ENCODE measurements at regions not wholly inside any gene's neighbourhood (a gene's known extent, or its start where the extent isn't known, plus 50 kb on each side); places are given as distances from the start of the nearest gene placed in this dataset.

DNA sequence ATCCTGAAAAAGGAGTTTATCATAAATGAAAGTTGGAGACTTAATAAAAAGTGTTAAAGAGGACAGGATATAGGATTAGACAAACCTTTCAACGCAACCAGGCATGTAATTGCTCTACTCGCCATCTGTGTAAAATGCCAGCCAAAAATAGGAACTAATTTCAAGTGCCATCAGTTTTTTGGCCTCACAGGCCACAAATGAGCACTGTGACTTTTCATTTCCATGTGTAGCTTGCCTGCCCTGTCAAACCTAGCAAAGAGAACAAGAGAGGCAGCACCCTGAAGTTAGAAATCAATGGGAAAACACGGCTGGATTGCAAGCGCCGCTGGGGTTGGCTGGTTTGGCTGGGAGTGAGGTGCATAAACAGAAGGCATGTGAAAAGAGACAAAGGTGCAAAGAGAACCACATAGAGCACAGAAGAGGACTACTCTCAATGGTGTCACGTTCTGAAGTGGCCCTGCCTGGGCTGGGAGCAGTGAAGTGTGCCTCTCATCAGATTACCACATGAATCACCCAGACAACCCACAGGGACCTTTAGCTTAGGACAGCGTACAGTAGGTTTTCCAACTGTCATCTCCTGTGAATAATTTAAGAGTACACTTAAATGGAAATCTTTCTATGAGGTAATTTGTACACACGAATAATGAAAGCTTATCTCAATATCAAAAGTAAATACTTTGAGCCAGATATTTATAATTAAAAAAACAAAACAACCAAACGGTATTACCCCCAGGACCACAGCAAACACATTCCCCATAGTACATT, 78.0 kb upstream of the NHSL1 start:
- DNase-seq (ENCODE audit: low read depth, low spot score): no peak

DNA sequence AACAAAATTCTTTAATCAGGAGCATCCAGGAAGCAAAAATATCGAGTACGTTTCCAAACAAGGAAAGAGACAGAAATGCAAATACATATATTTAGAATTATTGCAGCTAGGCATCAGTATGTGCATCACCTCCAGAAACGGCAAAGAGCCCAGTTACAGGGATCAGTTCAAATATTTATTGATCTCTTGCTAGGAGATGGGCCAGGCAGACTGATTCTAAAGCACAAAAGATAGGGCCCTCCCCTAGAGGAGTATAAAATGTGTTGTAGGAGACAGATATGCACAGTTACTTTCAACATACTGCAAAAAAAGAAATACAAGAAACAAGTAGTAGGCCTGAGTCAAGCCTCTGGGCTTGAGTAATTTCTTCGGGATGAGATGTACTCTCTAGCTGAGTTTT, 80.7 kb upstream of the NHSL1 start:
- DNase-seq (ENCODE audit: low read depth, low spot score): no peak

DNA sequence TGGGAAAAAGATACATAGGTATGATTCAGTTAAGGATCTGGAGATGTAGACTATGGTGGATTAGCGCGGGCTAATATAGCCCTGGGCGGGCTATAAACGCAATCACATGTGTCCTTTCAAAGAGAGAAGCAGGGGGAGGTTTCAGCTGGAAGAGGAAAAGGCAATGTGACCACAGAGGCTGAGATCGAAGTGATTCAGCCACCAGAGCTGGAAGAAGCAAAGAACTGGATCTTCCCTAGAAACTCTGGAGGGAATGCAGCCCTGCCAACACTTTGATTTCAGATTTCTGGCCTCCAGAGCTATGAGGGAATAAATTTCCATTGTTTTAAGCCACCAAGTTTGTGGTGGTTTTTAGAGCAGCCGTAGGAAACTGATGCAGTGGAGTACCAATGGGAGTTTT, 81.5 kb upstream of the NHSL1 start:
- no peak for DNase-seq (ENCODE audit: low read depth, low spot score)

DNA sequence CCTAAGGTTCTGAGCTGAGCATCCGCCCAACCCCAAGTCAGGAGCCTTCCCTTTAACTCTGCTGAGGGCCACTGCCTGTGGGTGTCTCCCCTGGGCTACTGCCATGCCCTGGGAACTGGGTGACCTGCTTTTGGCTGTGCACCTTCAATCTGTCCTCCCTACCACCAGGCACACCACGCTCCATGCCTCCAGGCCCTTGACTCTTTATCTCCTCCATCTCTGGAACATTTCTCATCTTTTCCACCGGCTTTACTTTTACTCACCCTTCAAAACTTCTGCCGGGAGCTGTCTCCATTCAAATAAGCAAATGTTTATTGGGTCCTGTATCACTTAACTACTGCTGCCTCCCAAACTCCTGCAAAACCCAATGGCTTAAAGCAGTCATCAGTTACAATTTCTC, 83.3 kb upstream of the NHSL1 start:
- DNase-seq (ENCODE audit: low read depth, low spot score): no peak

DNA sequence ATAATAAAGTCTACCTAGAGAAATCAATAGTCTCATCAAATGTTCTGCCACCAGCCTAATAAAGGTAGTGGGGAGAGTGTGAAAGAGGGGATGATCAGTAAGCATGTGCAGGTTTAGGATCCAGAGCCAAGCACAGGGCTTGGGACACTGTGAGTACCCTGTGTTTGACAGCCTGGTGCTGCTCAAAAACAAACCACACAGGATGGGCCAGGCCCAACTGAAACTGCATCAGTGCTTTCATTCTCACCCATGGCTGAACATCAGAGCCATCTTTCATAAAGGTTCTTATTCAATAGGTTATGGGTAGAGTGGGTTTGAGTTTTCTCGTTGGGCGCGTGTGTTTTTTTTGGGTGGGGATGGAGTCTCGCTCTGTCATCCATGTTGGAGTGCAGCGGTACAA, 87.3 kb upstream of the NHSL1 start:
- DNase-seq (ENCODE audit: low read depth, low spot score): no peak

DNA sequence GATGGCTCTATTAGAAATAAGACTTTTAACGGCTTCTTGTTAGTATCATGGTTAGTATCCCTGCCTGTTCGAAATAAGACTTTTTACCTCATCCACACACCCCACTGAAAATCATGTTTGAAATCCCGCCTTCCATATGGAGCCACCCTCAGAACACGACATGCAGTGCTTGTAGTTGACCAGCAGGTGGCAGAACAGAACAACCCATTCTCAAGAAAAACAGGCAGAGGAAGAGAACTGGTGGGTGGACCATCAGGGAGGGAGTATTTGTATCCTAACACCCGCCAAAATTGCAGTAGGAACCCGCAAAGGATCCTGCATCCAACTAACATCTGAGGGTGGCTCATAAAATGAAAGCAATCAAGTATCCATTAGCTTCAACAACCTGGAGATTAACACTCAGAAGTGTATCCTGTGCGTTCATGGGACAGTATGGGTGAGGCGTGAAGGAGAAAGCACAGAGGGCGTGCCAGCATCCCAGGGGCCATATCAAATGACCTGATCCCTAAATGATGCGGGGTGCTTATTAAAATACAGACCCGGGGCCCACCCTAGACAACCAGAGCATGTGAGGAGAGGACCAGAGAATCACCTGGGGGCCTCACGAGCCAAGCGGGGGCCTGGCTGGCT, 89.6 kb upstream of the NHSL1 start:
- DNase-seq (ENCODE audit: low read depth, low spot score): peak; percentile 20

DNA sequence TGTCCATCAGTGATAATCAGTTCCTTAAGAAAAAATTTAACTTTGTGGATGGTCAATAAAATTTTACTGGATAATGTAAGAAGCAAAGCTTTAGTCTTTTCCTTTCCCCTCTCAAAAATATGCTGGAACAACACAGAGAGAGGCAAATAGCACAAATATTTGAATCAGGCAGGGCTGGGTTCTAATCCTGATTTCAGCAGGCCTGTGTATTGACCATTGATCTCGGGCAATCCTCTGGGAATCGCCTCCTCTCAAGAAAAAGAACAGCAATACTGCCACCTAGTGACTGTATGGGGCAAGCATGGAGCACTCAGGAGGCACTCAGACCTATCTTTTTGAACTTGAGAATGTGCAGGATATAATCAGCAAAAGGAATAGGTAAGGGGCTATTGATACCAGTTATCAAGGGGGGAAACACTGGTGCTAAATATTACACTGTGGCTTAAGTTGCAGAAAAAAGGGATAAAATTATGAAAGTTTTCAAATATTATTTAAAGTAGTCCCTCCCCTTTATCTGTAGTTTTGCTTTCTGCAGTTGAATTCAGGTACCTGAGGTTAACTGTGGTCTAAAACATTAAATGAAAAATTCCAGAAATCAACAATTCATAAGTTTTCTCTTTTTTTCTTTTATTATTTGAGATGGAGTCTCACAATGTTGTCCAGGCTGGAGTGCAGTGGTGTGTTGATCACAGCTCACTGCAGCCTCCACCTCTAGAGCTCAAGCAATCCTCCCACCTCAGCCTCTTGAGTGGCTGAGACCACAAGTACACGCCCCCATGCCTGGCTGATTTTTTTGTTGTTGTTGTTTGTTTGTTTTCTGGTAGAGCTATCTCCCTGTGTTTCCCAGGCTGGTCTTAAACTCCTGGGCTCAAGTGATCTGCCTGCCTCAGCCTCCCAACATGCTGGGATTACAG, 91.8 kb upstream of the NHSL1 start:
- no peak for DNase-seq (ENCODE audit: low read depth, low spot score)

DNA sequence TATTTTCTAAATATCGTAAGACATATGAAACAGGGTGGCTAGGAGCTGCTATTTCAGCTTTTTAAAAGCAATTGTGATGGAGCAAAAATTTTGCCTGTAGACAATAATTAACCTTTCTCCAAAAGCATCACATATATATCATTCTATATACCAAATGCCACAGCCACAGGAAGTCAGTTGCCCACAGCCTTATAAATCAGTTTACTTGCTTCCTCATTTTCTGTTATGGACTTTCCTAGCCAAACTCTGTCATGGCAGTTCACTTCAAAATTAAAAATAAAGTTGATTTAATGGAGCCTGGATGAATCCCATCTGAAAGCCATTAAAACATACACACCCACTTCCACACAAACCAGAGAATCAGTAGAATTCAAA, 93.4 kb upstream of the NHSL1 start:
- DNase-seq (ENCODE audit: low read depth, low spot score): no peak

DNA sequence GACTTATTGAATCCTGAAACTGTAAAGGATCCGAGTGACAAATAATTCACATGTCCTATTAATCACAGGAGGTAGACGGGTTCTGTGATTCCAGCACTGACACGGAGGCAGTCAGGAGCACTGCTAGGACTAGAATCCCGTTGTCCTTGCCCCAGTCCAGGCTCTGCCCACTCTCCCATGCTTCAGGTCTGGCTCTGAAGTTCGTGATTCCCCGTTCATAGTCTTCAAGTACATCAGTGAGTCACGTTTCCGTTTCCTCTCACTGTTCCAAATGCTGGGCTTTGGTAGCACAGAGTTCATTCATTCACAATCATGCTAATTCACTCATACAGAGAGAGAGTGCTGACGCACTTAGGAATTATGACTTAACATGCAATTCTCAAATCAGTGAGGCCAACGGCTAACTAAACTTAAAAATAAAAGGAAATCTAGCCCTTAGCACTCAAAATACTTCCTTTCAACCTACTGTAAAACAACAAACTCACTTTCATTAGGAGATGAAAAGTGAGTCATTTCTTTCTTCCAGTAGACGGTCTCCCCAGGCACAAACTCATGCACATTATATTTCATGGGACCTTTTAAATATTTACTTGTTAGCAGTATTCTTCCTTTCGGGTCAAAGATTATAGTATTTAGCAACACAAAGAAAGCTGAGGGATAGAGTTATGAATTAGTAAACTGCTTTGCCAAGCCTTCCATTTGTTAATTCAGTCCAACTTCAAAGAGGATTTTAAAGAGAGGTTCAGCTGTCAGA, 94.0 kb upstream of the NHSL1 start:
- no peak for DNase-seq (ENCODE audit: low read depth, low spot score)

DNA sequence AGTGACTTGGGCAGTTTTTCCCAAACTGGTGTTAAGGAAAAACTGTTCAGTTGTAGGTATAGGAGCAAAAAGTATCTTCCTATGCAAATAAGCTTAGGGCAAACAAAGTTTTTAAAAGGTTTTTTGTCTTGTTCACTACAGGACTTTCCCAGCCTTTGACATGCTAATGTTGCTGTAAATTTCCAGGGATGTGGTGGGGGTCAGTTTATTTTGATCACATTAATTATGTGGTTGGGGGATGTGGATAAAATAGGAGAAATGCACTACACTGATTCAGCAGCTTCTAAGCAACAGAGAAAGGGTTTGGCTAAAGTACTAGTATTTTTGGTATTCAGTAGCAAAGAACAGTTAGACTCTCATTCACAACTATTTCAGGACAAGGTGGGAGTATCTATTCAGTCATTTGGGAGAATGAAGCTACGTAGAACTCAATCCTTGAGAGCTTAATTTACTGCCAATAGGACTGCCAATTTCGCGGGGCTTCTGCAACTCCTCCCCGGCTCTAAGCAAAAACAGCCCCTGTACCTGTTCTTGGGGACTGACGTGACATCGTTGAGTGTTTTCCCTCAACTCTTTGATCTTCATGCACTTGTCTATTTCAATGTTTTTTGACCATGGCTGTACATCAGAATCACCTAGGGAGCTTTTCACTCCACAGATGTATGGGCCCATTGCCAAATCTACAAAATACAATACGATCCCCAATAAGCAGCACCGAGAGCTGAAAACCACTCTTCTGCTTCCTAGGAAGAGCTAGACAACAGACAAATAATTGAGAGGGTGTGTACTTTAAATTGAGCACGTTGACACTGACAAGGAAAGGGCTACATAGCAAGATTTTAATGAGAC, 94.8 kb upstream of the NHSL1 start:
- DNase-seq (ENCODE audit: low read depth, low spot score): no peak

DNA sequence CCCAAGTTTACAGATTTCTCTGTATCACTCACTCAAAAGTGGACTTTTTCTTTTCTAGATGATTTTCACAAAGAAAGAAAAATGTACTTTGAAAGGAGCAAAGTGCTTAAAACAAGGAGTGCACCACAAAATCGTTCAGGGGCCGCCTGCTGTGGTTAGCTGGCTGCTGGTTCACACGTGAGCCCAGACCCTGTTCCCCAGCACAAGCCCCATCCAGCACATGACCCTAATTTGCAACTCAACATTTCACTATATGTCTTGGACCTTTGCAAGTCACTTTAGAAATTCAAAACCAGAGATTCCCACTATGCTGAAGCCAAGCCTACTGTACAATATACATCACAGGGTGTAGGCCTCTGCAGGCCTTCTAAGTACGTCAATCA, 95.5 kb upstream of the NHSL1 start:
- no peak for DNase-seq (ENCODE audit: low read depth, low spot score)

DNA sequence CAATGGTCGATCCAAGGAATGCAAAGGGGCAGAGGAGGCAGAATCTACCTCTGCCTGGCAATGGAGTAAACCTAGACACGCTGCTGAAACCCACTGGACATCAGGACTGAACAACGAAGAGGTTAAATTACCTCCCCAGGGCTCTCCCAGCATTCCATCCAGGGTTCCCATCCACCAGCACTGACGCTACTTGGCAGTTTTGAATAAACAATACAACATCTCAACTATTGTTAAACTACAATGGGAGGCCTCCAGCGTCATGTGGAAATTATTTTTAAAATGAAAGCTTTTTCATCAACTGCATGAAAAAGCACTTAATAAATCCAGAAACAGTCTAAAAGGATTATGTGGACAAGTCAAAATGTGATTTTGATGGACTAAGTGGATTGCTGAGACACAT, 96.8 kb upstream of the NHSL1 start:
- DNase-seq (ENCODE audit: low read depth, low spot score): no peak

DNA sequence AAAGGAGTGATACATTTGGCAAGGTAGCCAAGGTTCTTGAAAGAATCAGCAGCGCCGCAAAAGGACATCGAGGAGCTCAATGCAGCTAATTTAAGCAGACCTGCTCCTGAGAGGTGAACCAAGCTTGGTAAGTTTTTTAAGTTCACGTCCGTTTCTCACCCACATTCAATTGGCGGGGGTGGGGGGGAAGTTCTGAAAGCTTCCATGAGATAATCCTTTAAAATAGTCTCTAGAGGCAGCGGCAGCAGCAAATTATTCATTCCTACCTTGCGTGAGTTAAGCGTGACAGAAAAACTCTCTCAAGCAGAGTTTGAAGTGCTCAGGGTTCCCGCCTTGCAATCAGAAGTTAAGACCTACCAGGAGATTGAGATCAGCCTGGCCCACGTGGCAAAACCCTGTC, 97.3 kb upstream of the NHSL1 start:
- no peak for DNase-seq (ENCODE audit: low read depth, low spot score)

DNA sequence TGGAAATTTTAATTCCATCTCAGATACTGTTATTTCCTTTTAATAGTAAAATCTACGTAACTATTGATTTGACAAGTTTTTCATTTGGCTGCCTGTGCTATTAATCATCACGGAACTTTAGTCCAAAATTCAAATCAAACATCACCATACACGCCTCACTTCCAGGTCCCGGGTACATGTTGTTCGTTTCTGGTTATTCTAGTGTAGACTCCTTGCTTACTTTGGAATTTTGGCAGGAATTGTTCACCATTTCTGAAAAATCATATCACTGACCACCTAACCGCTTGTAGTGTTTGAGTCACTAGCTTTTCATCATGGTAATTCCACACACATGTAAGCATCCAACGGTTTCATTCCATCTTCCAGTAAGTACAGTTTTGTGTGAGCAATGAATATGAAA, 98.0 kb upstream of the NHSL1 start:
- no peak for DNase-seq (ENCODE audit: low read depth, low spot score)

DNA sequence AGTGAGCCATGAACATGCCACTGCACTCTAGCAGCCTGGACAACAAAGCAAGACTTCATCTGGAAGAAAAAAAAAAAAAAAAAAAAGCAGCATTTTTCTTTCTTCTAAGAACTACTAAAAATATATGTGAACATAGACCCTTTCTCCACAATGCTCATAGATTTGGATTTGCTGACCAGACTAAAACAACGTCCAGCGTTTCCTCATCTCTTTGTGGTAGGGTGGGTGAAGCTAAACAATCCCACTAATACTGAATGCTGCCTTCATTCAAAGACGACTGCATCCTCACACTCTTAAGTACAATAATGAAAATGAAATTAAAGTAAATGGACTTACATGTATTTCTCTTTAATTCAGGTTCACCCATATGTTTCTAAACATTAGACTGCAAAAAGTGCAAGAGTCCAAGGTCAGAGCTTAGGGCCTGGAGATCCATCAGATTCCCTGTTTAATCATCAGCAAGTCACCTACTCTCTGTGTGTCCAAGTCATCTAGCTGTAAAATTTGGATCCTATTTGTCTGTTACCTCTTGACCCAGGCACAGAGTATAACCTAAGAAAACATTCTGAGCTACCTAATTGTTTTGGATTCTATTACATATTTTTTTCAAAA, 99.4 kb upstream of the NHSL1 start:
- no peak for DNase-seq (ENCODE audit: low read depth, low spot score)

DNA sequence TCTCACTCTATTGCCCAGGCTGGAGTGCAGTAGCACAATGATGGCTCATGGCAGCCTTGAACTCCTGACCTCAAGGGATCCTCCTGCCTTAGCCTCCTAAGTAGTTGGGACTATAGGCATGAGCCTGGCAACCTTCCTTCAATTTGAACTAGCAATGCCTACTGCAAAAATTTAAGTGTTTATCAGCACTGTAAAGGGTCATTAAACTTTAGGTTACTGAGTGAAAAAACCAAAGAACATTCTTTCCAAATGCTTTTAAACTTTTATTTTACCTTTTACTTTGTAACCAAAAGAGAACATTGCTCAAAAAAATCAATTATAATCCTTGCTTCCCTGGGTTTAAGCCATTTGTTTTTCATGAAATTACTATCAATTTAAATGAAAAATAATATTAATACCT, 101.0 kb upstream of the NHSL1 start:
- no peak for DNase-seq (ENCODE audit: low read depth, low spot score)

DNA sequence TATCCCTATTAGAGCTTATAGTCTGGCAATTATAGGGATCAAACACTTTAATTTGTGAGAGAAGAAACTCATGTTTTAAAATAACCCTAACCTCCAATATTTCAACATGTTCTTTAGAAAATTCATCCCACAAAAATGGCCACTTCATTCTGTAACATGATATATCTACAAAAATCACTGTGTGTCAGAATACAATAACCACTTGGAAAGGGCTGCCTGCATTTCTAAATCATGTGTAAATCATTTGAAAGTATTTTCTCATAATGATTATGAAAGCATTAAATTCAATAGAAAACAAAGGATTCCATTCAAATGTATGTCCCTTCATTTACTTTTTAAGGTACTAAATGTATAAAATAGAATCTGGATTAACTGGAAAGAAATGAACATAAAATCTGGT, 101.4 kb upstream of the NHSL1 start:
- no peak for DNase-seq (ENCODE audit: low read depth, low spot score)

DNA sequence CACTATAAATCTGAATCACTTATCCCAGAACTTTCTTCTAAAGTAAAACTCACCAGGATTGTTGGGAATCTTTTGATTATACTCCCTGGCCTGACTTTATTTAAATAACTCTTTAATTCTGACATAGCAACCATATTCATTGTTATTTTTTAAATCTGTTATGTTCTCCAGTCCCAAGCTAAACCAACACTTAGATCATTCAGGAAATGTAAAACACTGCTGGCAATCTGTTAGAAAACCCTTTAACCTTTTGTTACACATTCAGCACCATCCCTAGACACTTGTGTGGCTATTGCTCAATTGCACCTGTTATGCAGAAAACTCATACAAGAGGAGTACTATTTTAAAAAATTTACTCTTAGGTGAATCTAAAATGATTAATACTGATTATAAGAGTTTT, 101.8 kb upstream of the NHSL1 start:
- no peak for DNase-seq (ENCODE audit: low read depth, low spot score)

DNA sequence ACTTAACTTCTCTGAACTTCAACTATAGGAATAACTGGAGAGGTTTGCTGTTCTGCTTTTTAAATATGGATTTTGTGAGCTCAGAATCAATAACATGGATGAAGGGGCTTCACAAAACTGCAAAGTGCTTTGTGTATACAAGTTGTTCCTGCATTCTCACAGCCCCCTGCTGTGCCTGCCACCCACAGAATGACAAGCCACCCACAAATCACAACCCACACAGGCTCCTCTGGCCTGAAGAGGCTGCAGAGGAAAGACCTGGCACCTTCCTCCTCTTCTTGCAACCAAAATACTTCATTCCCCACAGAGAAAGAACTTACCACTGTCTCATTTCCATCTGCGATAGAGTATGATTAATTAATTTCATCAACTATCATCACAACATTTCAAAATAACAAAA, 106.7 kb upstream of the NHSL1 start:
- DNase-seq (ENCODE audit: low read depth, low spot score): no peak
